ENCODE measurements at regions not wholly inside any gene's neighbourhood (a gene's known extent, or its start where the extent isn't known, plus 50 kb on each side); places are given as distances from the start of the nearest gene placed in this dataset.

DNA sequence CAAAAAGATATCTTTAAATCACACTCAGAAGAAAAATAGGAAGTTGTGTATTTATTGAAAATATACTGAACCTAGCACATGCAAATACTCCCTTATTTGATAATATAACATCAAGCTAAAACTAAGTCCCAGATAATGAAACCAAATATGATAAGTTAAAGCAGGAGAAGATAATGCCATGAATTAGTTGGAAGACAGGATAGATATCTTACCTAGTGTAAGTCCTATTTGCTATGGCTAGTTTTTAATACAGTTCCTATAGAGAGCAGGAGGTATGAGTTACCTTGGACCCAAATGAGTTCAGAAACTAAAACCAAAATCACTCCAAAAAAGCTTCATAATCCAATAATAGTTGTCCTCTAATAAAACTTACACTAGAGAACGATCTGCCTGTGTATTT lies 1407.1 kb upstream of the MIR17HG start:
- Histone ChIP-seq H3K4me2 (ENCODE audit: low read depth, low read length) (no peak overlapping the region), H4K8ac (ENCODE audit: low read depth in 2 of 2, low read length in 2 of 2) (no peak overlapping the region), H2BK120ac (ENCODE audit: low read depth, low read length) (no peak overlapping the region), H3K14ac (replicated peaks; ENCODE audit: low read depth, low read length) (no peak overlapping the region), H4K5ac (ENCODE audit: low read depth, low read length) (no peak overlapping the region), H3K9me3 (ENCODE audit: control insufficient read depth, insufficient read depth, low read length) (peaks cover 3% of the 10 kb centered on the region; the same call in 1 of the 2 replicates), H3K27me3 (ENCODE audit: control insufficient read depth, insufficient read depth, low read length) (no peaks in the 10 kb centered on the region), H3K23ac (ENCODE audit: low read depth, low read length) (no peak overlapping the region), H3K18ac (ENCODE audit: low read depth, low read length) (no peak overlapping the region), H3K9me1 (ENCODE audit: insufficient read depth, low read length) (no peaks in the 10 kb centered on the region), H2BK15ac (ENCODE audit: low read depth, low read length) (no peak overlapping the region), H3K4me1 (ENCODE audit: control insufficient read depth, insufficient read depth, low read length) (no peaks in the 10 kb centered on the region), H4K91ac (ENCODE audit: insufficient read depth, low read depth, low read length) (no peak overlapping the region), H3K4me3 (ENCODE audit: insufficient read depth, low read depth, low read length) (no peak overlapping the region), H2BK20ac (ENCODE audit: low read depth, low read length) (no peak overlapping the region), H4K20me1 (ENCODE audit: insufficient read depth, low read length) (no peaks in the 10 kb centered on the region), H2BK5ac (ENCODE audit: low read depth, low read length, poor library complexity, severe bottlenecking) (no peak overlapping the region), H3K36me3 (ENCODE audit: control insufficient read depth, insufficient read depth, low read length) (no peaks in the 10 kb centered on the region), H3K4ac (ENCODE audit: low read depth, low read length) (no peak overlapping the region), H3K27ac (ENCODE audit: insufficient read depth, low read length) (no peak overlapping the region), H2AK9ac (replicated peaks; ENCODE audit: low read depth, low read length, poor library complexity) (no peak overlapping the region), H3K56ac (ENCODE audit: extremely low read depth, insufficient read depth, low read length) (no peak overlapping the region), H3K79me1 (ENCODE audit: low read depth in 1 of 2, low read length in 2 of 2) (no peaks in the 10 kb centered on the region), H3K9ac (ENCODE audit: low read depth, low read length) (no peak overlapping the region), H2AK5ac (ENCODE audit: low read depth, low read length) (no peak overlapping the region), H2AFZ (replicated peaks; ENCODE audit: low read length, poor library complexity) (no peak overlapping the region)
- no TSS peak for BruUV-seq (replicated peaks)
- ChIA-PET POLR2A (ENCODE audit: unreplicated experiment) (no interaction called here), CTCF (no interaction called here)
- intact Hi-C loops (cut with micrococcal nuclease), result no loop called here
- ATAC-seq (ENCODE audit: low read depth) (no peak), DNase-seq (no peak)
- WGBS, 2 experiments (ENCODE audit: extremely low coverage in 2 of 2, insufficient read length in 1 of 2), result no CpG with 5 or more reads among the region's 1 CpG
- in situ Hi-C loops (cut with MboI; ENCODE audit: low sequenced_read_pairs), result no loop called here
- dilution Hi-C loops (cut with HindIII; ENCODE audit: low sequenced_read_pairs, unreplicated experiment), result no loop called here
- TF ChIP-seq CEBPB (IDR thresholded peaks at IDR 0.05; ENCODE audit: low read depth, low read length), result no peak
- TF ChIP-seq CHD1 (IDR thresholded peaks at IDR 0.05; ENCODE audit: low read depth, low read length), result no peak
- no peak for TF ChIP-seq RFX5 (IDR thresholded peaks at IDR 0.05; ENCODE audit: low read depth, low read length)
- TF ChIP-seq MAFK (IDR thresholded peaks at IDR 0.05; ENCODE audit: low read depth, low read length), result no peak
- TF ChIP-seq, protein P1, sequence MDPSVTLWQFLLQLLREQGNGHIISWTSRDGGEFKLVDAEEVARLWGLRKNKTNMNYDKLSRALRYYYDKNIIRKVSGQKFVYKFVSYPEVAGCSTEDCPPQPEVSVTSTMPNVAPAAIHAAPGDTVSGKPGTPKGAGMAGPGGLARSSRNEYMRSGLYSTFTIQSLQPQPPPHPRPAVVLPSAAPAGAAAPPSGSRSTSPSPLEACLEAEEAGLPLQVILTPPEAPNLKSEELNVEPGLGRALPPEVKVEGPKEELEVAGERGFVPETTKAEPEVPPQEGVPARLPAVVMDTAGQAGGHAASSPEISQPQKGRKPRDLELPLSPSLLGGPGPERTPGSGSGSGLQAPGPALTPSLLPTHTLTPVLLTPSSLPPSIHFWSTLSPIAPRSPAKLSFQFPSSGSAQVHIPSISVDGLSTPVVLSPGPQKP (IDR thresholded peaks at IDR 0.05; ENCODE audit: borderline replicate concordance, low read depth, low read length), result no peak
- TF ChIP-seq, protein P2, sequence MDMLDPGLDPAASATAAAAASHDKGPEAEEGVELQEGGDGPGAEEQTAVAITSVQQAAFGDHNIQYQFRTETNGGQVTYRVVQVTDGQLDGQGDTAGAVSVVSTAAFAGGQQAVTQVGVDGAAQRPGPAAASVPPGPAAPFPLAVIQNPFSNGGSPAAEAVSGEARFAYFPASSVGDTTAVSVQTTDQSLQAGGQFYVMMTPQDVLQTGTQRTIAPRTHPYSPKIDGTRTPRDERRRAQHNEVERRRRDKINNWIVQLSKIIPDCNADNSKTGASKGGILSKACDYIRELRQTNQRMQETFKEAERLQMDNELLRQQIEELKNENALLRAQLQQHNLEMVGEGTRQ (IDR thresholded peaks at IDR 0.05; ENCODE audit: low read depth, low read length), result no peak
- TF ChIP-seq POLR2A (IDR thresholded peaks at IDR 0.05; ENCODE audit: low read depth, low read length), result no peak
- TF ChIP-seq BHLHE40 (IDR thresholded peaks at IDR 0.05; ENCODE audit: low read depth, low read length), result no peak
- TF ChIP-seq SMC3 (IDR thresholded peaks at IDR 0.05; ENCODE audit: low read depth, low read length), result no peak
- no peak for TF ChIP-seq MXI1 (IDR thresholded peaks at IDR 0.05; ENCODE audit: borderline replicate concordance, low read depth, low read length)
- no peak for TF ChIP-seq MAZ (IDR thresholded peaks at IDR 0.05; ENCODE audit: borderline replicate concordance, low read depth, low read length)
- TF ChIP-seq NFE2L2 (IDR thresholded peaks at IDR 0.05; ENCODE audit: low read depth, low read length), result no peak
- TF ChIP-seq RAD21 (IDR thresholded peaks at IDR 0.05; ENCODE audit: low read length), result no peak
- TF ChIP-seq RCOR1 (IDR thresholded peaks at IDR 0.05; ENCODE audit: insufficient replicate concordance, low read length), result no peak
- TF ChIP-seq, protein P3, sequence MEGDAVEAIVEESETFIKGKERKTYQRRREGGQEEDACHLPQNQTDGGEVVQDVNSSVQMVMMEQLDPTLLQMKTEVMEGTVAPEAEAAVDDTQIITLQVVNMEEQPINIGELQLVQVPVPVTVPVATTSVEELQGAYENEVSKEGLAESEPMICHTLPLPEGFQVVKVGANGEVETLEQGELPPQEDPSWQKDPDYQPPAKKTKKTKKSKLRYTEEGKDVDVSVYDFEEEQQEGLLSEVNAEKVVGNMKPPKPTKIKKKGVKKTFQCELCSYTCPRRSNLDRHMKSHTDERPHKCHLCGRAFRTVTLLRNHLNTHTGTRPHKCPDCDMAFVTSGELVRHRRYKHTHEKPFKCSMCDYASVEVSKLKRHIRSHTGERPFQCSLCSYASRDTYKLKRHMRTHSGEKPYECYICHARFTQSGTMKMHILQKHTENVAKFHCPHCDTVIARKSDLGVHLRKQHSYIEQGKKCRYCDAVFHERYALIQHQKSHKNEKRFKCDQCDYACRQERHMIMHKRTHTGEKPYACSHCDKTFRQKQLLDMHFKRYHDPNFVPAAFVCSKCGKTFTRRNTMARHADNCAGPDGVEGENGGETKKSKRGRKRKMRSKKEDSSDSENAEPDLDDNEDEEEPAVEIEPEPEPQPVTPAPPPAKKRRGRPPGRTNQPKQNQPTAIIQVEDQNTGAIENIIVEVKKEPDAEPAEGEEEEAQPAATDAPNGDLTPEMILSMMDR (conservative IDR thresholded peaks at IDR 0.05; ENCODE audit: low read depth, low read length), result no peak
- no peak for TF ChIP-seq FOS (IDR thresholded peaks at IDR 0.05; ENCODE audit: low read depth, low read length)

All from IMR-90 (cell line).